ENCODE measurements at regions not wholly inside any gene's neighbourhood (a gene's known extent, or its start where the extent isn't known, plus 50 kb on each side); places are given as distances from the start of the nearest gene placed in this dataset.

- ATAC-seq = no peak
- Histone ChIP-seq H3K27ac (no peak overlapping the region), H3K9me3 (no peaks in the 10 kb centered on the region), H3K36me3 (no peaks in the 10 kb centered on the region), H3K4me1 (no peaks in the 10 kb centered on the region), H3K27me3 (peaks cover 0 to 3% (median 0%) of the 10 kb centered on the region in 4 donors), H3K4me3 (no peak overlapping the region)
- DNase-seq = no peak
- TF ChIP-seq CTCF (IDR thresholded peaks at IDR 0.05) = no peak
- intact Hi-C loops (cut with DNase I) = no loop called here
- FAIRE-seq = no peak
- WGBS, 2 donors = 87 to 89% methylated on average over 3 of the region's 3 CpGs
Observed at GRCh38 chr5:18686253-18686652, 1052.0 kb downstream of the TAF11L14 start.

- DNase-seq = no peak
- Histone ChIP-seq H3K36me3 (no peaks in the 10 kb centered on the region), H3K4me3 (no peak overlapping the region), H3K27ac (no peak overlapping the region), H3K9me3 (no peaks in the 10 kb centered on the region), H3K27me3 (peaks cover 0 to 3% (median 0%) of the 10 kb centered on the region in 4 donors), H3K4me1 (no peaks in the 10 kb centered on the region)
- no peak for ATAC-seq
- intact Hi-C loops (cut with DNase I) = no loop called here
- TF ChIP-seq CTCF (IDR thresholded peaks at IDR 0.05) = no peak
- FAIRE-seq = no peak
- WGBS, 2 donors = 77 to 80% methylated on average over 2 of the region's 2 CpGs
Observed at GRCh38 chr5:18687429-18687828, 1053.2 kb downstream of the TAF11L14 start.

GRCh38 chr5:18699681-18700080 lies 1065.4 kb downstream of the TAF11L14 start:
- ATAC-seq (no peak), FAIRE-seq (no peak), DNase-seq (no peak)
- H3K4me1 ChIP-seq = no peaks in the 10 kb centered on the region
- TF ChIP-seq CTCF (IDR thresholded peaks at IDR 0.05) = no peak
- no peak overlapping the region for H3K4me3 ChIP-seq
- no peaks in the 10 kb centered on the region for H3K9me3 ChIP-seq
- no peak overlapping the region for H3K27ac ChIP-seq
- WGBS, 2 donors = 31 to 50% methylated on average over 1 of the region's 1 CpG
- peaks cover 0 to 4% (median 0%) of the 10 kb centered on the region in 4 donors for H3K27me3 ChIP-seq
- intact Hi-C loops (cut with DNase I) = loop anchor here in 1 of 3 donors (10.0 kb wide), 1 partner anchor 235 kb away; no protein-coding TSS in a partner anchor
- H3K36me3 ChIP-seq = no peaks in the 10 kb centered on the region

- FAIRE-seq (no peak), DNase-seq (no peak), ATAC-seq (no peak)
- intact Hi-C loops (cut with DNase I) = loop anchor here in 1 of 3 donors (10.0 kb wide), 1 partner anchor 238 kb away; no protein-coding TSS in a partner anchor
- TF ChIP-seq CTCF (IDR thresholded peaks at IDR 0.05) = no peak
- WGBS, 2 donors = 10 to 36% methylated on average over 1 of the region's 1 CpG
- no peak overlapping the region for H3K27ac ChIP-seq
- no peaks in the 10 kb centered on the region for H3K36me3 ChIP-seq
- no peaks in the 10 kb centered on the region for H3K9me3 ChIP-seq
- no peak overlapping the region for H3K4me3 ChIP-seq
- H3K4me1 ChIP-seq = no peaks in the 10 kb centered on the region
- H3K27me3 ChIP-seq = peaks cover 0 to 4% (median 0%) of the 10 kb centered on the region in 4 donors
Observed at GRCh38 chr5:18702821-18703220, 1068.6 kb downstream of the TAF11L14 start.

GRCh38 chr5:18712936-18713485 lies 1078.8 kb downstream of the TAF11L14 start:
- Histone ChIP-seq H3K36me3 (no peaks in the 10 kb centered on the region), H3K4me3 (no peak overlapping the region), H3K27me3 (no peaks in the 10 kb centered on the region), H3K9me3 (no peaks in the 10 kb centered on the region), H3K27ac (no peak overlapping the region), H3K4me1 (no peaks in the 10 kb centered on the region)
- FAIRE-seq (no peak), ATAC-seq (no peak), DNase-seq (no peak)
- intact Hi-C loops (cut with DNase I) = no loop called here
- TF ChIP-seq CTCF (IDR thresholded peaks at IDR 0.05) = no peak
- WGBS, 2 donors = 67 to 73% methylated on average over 5 of the region's 5 CpGs
